ENCODE measurements at regions not wholly inside any gene's neighbourhood (a gene's known extent, or its start where the extent isn't known, plus 50 kb on each side); places are given as distances from the start of the nearest gene placed in this dataset.

GRCh38 chr1:112247036-112247597 lies 148.9 kb upstream of the CTTNBP2NL start:
- no peak for DNase-seq (ENCODE audit: low spot score)
- Mint-ChIP-seq H3K4me1 (ENCODE audit: unreplicated experiment) (peaks cover under 1% of the 10 kb centered on the region), H3K36me3 (ENCODE audit: low read depth, unreplicated experiment) (no peaks in the 10 kb centered on the region), H3K4me3 (ENCODE audit: unreplicated experiment) (no peak overlapping the region), H3K27ac (ENCODE audit: unreplicated experiment) (no peak overlapping the region), H3K9me3 (ENCODE audit: unreplicated experiment) (no peaks in the 10 kb centered on the region), H3K27me3 (ENCODE audit: unreplicated experiment) (peaks cover 3% of the 10 kb centered on the region)
- no peak for TF ChIP-seq CTCF (IDR thresholded peaks at IDR 0.05; ENCODE audit: unreplicated experiment)

- H3K9me3 Mint-ChIP-seq (ENCODE audit: unreplicated experiment): no peaks in the 10 kb centered on the region
- peaks cover 2% of the 10 kb centered on the region for H3K4me1 Mint-ChIP-seq (ENCODE audit: unreplicated experiment)
- H3K36me3 Mint-ChIP-seq (ENCODE audit: low read depth, unreplicated experiment): no peaks in the 10 kb centered on the region
- H3K27ac Mint-ChIP-seq (ENCODE audit: unreplicated experiment): no peak overlapping the region
- no peak overlapping the region for H3K4me3 Mint-ChIP-seq (ENCODE audit: unreplicated experiment)
- H3K27me3 Mint-ChIP-seq (ENCODE audit: unreplicated experiment): peaks cover 3% of the 10 kb centered on the region
- TF ChIP-seq CTCF (IDR thresholded peaks at IDR 0.05; ENCODE audit: unreplicated experiment): no peak
- DNase-seq (ENCODE audit: low spot score): no peak
Observed at GRCh38 chr1:112247961-112248360, 148.1 kb upstream of the CTTNBP2NL start.

- no peak for DNase-seq (ENCODE audit: low spot score)
- Mint-ChIP-seq H3K4me1 (ENCODE audit: unreplicated experiment) (peaks cover 6% of the 10 kb centered on the region), H3K36me3 (ENCODE audit: low read depth, unreplicated experiment) (no peaks in the 10 kb centered on the region), H3K4me3 (ENCODE audit: unreplicated experiment) (no peak overlapping the region), H3K9me3 (ENCODE audit: unreplicated experiment) (no peaks in the 10 kb centered on the region), H3K27me3 (ENCODE audit: unreplicated experiment) (peaks cover 3% of the 10 kb centered on the region), H3K27ac (ENCODE audit: unreplicated experiment) (no peak overlapping the region)
- TF ChIP-seq CTCF (IDR thresholded peaks at IDR 0.05; ENCODE audit: unreplicated experiment): no peak
Observed at GRCh38 chr1:112250892-112251291, 145.1 kb upstream of the CTTNBP2NL start.

GRCh38 chr1:112251766-112252506 lies 144.1 kb upstream of the CTTNBP2NL start:
- H3K27me3 Mint-ChIP-seq (ENCODE audit: unreplicated experiment): peaks cover 3% of the 10 kb centered on the region
- no peak for DNase-seq (ENCODE audit: low spot score)
- H3K36me3 Mint-ChIP-seq (ENCODE audit: low read depth, unreplicated experiment): no peaks in the 10 kb centered on the region
- H3K4me3 Mint-ChIP-seq (ENCODE audit: unreplicated experiment): no peak overlapping the region
- H3K4me1 Mint-ChIP-seq (ENCODE audit: unreplicated experiment): peaks cover 6% of the 10 kb centered on the region
- no peak for TF ChIP-seq CTCF (IDR thresholded peaks at IDR 0.05; ENCODE audit: unreplicated experiment)
- H3K27ac Mint-ChIP-seq (ENCODE audit: unreplicated experiment): no peak overlapping the region
- no peaks in the 10 kb centered on the region for H3K9me3 Mint-ChIP-seq (ENCODE audit: unreplicated experiment)

GRCh38 chr1:112253366-112253765 lies 142.6 kb upstream of the CTTNBP2NL start:
- no peaks in the 10 kb centered on the region for H3K9me3 Mint-ChIP-seq (ENCODE audit: unreplicated experiment)
- DNase-seq (ENCODE audit: low spot score): no peak
- H3K27me3 Mint-ChIP-seq (ENCODE audit: unreplicated experiment): peaks cover 3% of the 10 kb centered on the region
- no peak overlapping the region for H3K4me3 Mint-ChIP-seq (ENCODE audit: unreplicated experiment)
- H3K36me3 Mint-ChIP-seq (ENCODE audit: low read depth, unreplicated experiment): no peaks in the 10 kb centered on the region
- TF ChIP-seq CTCF (IDR thresholded peaks at IDR 0.05; ENCODE audit: unreplicated experiment): no peak
- peaks cover 6% of the 10 kb centered on the region for H3K4me1 Mint-ChIP-seq (ENCODE audit: unreplicated experiment)
- no peak overlapping the region for H3K27ac Mint-ChIP-seq (ENCODE audit: unreplicated experiment)

Data from endothelial cell (in vitro differentiated cells).